ENCODE measurements at regions not wholly inside any gene's neighbourhood (a gene's known extent, or its start where the extent isn't known, plus 50 kb on each side); places are given as distances from the start of the nearest gene placed in this dataset.

DNA sequence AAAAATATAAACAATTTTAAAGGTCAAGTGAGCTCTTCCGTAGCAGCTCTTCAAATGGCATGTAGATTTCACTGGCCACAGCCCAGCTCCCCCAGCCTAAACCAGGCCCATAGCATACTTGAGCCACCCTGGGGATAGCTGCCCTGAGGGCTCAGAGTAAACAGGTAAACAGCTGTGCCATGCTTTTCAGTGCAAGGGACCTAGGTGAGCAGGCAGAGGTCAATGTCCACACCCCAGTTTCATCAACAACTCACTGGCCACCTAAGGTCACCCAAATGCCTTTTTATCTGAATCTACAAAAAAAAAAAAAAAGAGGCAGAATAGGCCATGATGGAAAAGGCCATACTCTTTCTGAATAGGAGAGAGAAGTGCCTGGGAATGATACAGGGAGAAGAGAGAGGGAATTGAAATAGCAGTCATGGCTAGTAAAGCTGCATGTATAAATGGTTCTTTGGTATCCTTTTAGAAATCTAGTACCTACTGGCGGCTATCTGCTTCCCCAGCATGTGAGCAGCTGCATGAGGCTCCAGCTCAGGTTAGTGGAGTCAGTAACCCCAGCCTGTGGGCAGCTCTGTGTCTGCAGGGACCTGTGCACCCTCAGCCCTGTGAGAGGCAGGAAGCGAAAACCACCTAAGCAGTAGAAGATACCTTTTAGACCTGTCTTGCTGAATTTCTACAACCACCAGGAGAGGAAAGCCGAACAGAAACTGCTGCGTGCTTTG is 77.0 kb downstream of the FOXA2 start (continued):
- TF ChIP-seq USF1 (CRISPR knock-in tag; IDR thresholded peaks at IDR 0.05), result no peak
- no peak for TF ChIP-seq CEBPB (tag; IDR thresholded peaks at IDR 0.05)
- no peak for TF ChIP-seq U2AF2 (optimal IDR thresholded peaks at IDR 0.05; ENCODE audit: low read depth, low read length)
- TF ChIP-seq, protein P1, sequence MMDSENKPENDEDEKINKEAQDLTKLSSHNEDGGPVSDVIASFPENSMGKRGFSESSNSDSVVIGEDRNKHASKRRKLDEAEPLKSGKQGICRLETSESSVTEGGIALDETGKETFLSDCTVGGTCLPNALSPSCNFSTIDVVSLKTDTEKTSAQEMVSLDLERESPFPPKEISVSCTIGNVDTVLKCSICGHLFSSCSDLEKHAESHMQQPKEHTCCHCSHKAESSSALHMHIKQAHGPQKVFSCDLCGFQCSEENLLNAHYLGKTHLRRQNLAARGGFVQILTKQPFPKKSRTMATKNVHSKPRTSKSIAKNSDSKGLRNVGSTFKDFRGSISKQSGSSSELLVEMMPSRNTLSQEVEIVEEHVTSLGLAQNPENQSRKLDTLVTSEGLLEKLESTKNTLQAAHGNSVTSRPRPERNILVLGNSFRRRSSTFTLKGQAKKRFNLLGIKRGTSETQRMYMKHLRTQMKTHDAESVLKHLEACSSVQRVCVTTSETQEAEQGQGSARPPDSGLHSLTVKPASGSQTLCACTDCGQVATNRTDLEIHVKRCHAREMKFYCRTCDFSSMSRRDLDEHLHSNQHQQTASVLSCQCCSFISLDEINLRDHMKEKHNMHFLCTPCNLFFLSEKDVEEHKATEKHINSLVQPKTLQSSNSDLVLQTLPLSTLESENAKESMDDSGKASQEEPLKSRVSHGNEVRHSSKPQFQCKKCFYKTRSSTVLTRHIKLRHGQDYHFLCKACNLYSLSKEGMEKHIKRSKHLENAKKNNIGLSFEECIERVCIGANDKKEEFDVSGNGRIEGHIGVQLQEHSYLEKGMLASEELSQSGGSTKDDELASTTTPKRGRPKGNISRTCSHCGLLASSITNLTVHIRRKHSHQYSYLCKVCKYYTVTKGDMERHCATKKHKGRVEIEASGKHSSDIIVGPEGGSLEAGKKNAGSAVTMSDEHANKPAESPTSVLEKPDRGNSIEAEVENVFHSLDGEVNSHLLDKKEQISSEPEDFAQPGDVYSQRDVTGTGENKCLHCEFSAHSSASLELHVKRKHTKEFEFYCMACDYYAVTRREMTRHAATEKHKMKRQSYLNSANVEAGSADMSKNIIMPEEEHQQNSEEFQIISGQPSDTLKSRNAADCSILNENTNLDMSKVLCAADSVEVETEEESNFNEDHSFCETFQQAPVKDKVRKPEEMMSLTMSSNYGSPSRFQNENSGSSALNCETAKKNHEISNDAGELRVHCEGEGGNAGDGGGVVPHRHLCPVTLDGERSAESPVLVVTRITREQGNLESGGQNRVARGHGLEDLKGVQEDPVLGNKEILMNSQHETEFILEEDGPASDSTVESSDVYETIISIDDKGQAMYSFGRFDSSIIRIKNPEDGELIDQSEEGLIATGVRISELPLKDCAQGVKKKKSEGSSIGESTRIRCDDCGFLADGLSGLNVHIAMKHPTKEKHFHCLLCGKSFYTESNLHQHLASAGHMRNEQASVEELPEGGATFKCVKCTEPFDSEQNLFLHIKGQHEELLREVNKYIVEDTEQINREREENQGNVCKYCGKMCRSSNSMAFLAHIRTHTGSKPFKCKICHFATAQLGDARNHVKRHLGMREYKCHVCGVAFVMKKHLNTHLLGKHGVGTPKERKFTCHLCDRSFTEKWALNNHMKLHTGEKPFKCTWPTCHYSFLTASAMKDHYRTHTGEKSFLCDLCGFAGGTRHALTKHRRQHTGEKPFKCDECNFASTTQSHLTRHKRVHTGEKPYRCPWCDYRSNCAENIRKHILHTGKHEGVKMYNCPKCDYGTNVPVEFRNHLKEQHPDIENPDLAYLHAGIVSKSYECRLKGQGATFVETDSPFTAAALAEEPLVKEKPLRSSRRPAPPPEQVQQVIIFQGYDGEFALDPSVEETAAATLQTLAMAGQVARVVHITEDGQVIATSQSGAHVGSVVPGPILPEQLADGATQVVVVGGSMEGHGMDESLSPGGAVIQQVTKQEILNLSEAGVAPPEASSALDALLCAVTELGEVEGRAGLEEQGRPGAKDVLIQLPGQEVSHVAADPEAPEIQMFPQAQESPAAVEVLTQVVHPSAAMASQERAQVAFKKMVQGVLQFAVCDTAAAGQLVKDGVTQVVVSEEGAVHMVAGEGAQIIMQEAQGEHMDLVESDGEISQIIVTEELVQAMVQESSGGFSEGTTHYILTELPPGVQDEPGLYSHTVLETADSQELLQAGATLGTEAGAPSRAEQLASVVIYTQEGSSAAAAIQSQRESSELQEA (IDR thresholded peaks at IDR 0.05; ENCODE audit: low read depth), result no peak

Measured in K562 (cell line).